CD4-positive, alpha-beta T cell (primary cell): ENCODE measurements at regions not wholly inside any gene's neighbourhood (a gene's known extent, or its start where the extent isn't known, plus 50 kb on each side); places are given as distances from the start of the nearest gene placed in this dataset.

Experiments
- ATAC-seq: fragments of 200-7000 bp; cut with Tn5 transposase; one replicate; pipeline ENCODE4 v1.10.0; 2022; ENCODE audit warnings: mild to moderate bottlenecking; ENCODE audit not compliant: poor library complexity
- CTCF ChIA-PET: fragments of 350-600 bp; sonication (Branson Sonifier 250); formaldehyde crosslinking; loops from one replicate; lab custom pipeline; 2021; ENCODE audit warnings: antibody characterized with exemption, inconsistent platforms; lab: Charles Lee
- POLR2A ChIA-PET: fragments of 350-600 bp; sonication (Branson Sonifier 250); formaldehyde crosslinking; loops from one replicate; lab custom pipeline; 2021; ENCODE audit warnings: antibody characterized with exemption, inconsistent platforms; lab: Charles Lee
- DNase-seq, 14 experiments: peaks; one replicate each; pipeline ENCODE4 v3.0.0-alpha.2; 2013 to 2020; ENCODE audit warnings: mixed read lengths in 2 of 14
- H3K27ac ChIP-seq, 2 donors: one replicate each; pipeline versions ENCODE4 v1.5.1 to v1.7.0; 2013; ENCODE audit warnings: low read length in 2 of 2, low read depth in 1 of 2, mild to moderate bottlenecking in 1 of 2
- H3K27me3 ChIP-seq, 2 experiments: 1 replicate in 1 of 2; 2 replicates in 1 of 2; pipeline versions ENCODE4 v1.6.1 to v1.7.0; 2013; ENCODE audit warnings: low read length in 2 of 2, control low read depth in 1 of 2, mild to moderate bottlenecking in 1 of 2, moderate library complexity in 1 of 2; ENCODE audit not compliant: insufficient read depth in 2 of 2, control insufficient read depth in 1 of 2
- H3K36me3 ChIP-seq: one replicate; pipeline ENCODE4 v1.6.1; 2013; ENCODE audit warnings: low read length, control low read depth; ENCODE audit not compliant: insufficient read depth
- H3K4me1 ChIP-seq: one replicate; pipeline ENCODE4 v1.6.1; 2013; ENCODE audit warnings: low read length, control low read depth; ENCODE audit not compliant: insufficient read depth
- H3K4me3 ChIP-seq: one replicate; pipeline ENCODE4 v1.5.1; 2013; ENCODE audit warnings: mild to moderate bottlenecking, low read length, moderate library complexity
- H3K9me3 ChIP-seq, 2 experiments: 1 replicate in 1 of 2; 2 replicates in 1 of 2; pipeline versions ENCODE4 v1.6.1 to v1.7.0; 2013; ENCODE audit warnings: low read length in 2 of 2, mild to moderate bottlenecking in 2 of 2, control low read depth in 1 of 2, moderate library complexity in 1 of 2; ENCODE audit not compliant: control insufficient read depth in 1 of 2, insufficient read depth in 1 of 2
- H3K27ac Mint-ChIP-seq: one replicate; pipeline ENCODE4 v1.8.0; 2020; ENCODE audit warnings: mixed read lengths
- H3K27me3 Mint-ChIP-seq: one replicate; pipeline ENCODE4 v1.8.0; 2021; ENCODE audit warnings: mixed read lengths
- H3K36me3 Mint-ChIP-seq: one replicate; pipeline ENCODE4 v1.8.0; 2021; ENCODE audit warnings: low read depth, mixed read lengths
- H3K4me1 Mint-ChIP-seq: one replicate; pipeline ENCODE4 v1.8.0; 2021; ENCODE audit warnings: low read depth, mixed read lengths
- H3K4me3 Mint-ChIP-seq: one replicate; pipeline ENCODE4 v1.8.0; 2020; ENCODE audit warnings: mild to moderate bottlenecking, mixed read lengths
- H3K9me3 Mint-ChIP-seq: one replicate; pipeline ENCODE4 v1.8.0; 2020; ENCODE audit warnings: mixed read lengths
- intact Hi-C, 2 experiments: fragments of 100-400 bp; cut with DNase I in 1 of 2; cut with micrococcal nuclease in 1 of 2; formaldehyde crosslinking; loops; one replicate each; pipeline versions ENCODE4 v1.15.1 to v1.9.0; 2023 to 2025; cut with DNase I, micrococcal nuclease
- TF ChIP-seq, protein P1 (sequence below): fragments of 200-600 bp; IDR thresholded peaks from one replicate; pipeline ENCODE4 v1.8.0; 2022; ENCODE audit warnings: antibody characterized with exemption, mild to moderate bottlenecking

DNA sequence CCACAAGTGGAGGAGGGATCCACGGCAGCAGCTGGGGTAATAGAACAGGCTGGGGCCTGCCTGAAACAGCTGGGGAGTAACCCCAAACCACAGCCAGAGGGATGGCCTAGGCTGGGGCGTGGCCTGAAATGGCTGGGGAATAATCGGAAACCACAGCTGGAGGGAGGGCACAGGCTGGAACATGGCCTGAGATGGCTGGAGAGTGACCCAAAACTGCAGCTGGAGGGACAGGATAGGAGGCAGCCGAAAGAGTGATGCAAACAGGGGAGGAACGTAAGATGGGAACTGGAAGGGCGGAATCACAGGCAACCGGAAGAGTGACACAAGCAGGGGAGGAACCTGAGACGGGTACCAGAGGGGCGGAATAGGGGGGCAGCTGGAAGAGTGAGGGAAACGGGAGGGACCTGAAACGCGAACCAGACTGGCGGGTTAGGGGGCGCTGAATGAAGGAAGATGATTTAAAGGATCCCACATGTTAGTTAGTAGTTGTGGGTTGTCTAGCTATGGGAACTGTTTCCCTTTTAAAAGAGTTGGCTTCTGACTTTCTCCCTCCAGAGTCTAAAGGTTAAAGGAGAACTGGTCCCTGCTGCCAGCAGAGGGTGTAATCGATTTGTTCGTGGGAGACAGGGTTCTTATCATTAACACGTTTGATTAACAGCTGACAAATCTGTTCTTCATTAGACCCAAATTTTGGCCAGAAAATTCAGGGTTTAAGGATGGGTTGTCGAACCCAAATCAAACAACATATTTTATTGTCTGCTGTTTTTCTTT, 71.7 kb upstream of the KDM5D start:
- Mint-ChIP-seq H3K27me3 (no peaks in the 10 kb centered on the region), H3K4me3 (peak overlapping the region; percentile 15), H3K4me1 (peaks cover 6% of the 10 kb centered on the region), H3K36me3 (no peaks in the 10 kb centered on the region), H3K27ac (no peak overlapping the region), H3K9me3 (no peaks in the 10 kb centered on the region)
- ChIA-PET POLR2A (no interaction called here), CTCF (no interaction called here)
- H3K4me3 ChIP-seq, result no peak overlapping the region
- no peaks in the 10 kb centered on the region for H3K27me3 ChIP-seq
- no peaks in the 10 kb centered on the region for H3K4me1 ChIP-seq
- TF ChIP-seq, protein P1, sequence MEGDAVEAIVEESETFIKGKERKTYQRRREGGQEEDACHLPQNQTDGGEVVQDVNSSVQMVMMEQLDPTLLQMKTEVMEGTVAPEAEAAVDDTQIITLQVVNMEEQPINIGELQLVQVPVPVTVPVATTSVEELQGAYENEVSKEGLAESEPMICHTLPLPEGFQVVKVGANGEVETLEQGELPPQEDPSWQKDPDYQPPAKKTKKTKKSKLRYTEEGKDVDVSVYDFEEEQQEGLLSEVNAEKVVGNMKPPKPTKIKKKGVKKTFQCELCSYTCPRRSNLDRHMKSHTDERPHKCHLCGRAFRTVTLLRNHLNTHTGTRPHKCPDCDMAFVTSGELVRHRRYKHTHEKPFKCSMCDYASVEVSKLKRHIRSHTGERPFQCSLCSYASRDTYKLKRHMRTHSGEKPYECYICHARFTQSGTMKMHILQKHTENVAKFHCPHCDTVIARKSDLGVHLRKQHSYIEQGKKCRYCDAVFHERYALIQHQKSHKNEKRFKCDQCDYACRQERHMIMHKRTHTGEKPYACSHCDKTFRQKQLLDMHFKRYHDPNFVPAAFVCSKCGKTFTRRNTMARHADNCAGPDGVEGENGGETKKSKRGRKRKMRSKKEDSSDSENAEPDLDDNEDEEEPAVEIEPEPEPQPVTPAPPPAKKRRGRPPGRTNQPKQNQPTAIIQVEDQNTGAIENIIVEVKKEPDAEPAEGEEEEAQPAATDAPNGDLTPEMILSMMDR, result no peak
- no peaks in the 10 kb centered on the region for H3K36me3 ChIP-seq
- H3K9me3 ChIP-seq, result no peaks in the 10 kb centered on the region
- DNase-seq (peak in 3 of 14 experiments; percentile 1 to 10 (median 3)), ATAC-seq (no peak)
- H3K27ac ChIP-seq, result no peak overlapping the region
- intact Hi-C loops, result loop anchor here (5.0 to 10.0 kb wide), 2 partner anchors 829 to 831 kb away; no protein-coding TSS in a partner anchor
